Keratinocyte (primary cell): ENCODE measurements at regions not wholly inside any gene's neighbourhood (a gene's known extent, or its start where the extent isn't known, plus 50 kb on each side); places are given as distances from the start of the nearest gene placed in this dataset.

Experiments used
- CTCF ChIP-seq, 3 experiments: IDR thresholded peaks in 1 of 3; conservative IDR thresholded peaks in 1 of 3; optimal IDR thresholded peaks in 1 of 3; 2 replicates in 2 of 3; 3 replicates in 1 of 3; pipeline versions ENCODE3 to v1.5.1; 2011; ENCODE audit warnings: low read length in 3 of 3, mild to moderate bottlenecking in 3 of 3, moderate library complexity in 2 of 3, control low read depth in 1 of 3, inconsistent platforms in 1 of 3; ENCODE audit not compliant: insufficient read depth in 2 of 3; ENCODE audit errors: extremely low read depth in 1 of 3
- EZH2 ChIP-seq: IDR thresholded peaks from one replicate; pipeline ENCODE4 v1.6.1; 2012; ENCODE audit warnings: inconsistent platforms, mild to moderate bottlenecking, low read length, moderate library complexity

- TF ChIP-seq EZH2 (no peak), CTCF (optimal IDR thresholded peaks at IDR 0.05 in 1 of 3, IDR thresholded peaks at IDR 0.05 in 1 of 3, conservative IDR thresholded peaks at IDR 0.05 in 1 of 3; ENCODE audit: extremely low read depth in 1 of 3, insufficient read depth in 2 of 3, low read length in 3 of 3) (no peak)
These were observed 445.8 kb upstream of the ANKRD30A start for GRCh38 chr10:36679554-36679953.
